ENCODE measurements at regions not wholly inside any gene's neighbourhood (a gene's known extent, or its start where the extent isn't known, plus 50 kb on each side); places are given as distances from the start of the nearest gene placed in this dataset.

DNA sequence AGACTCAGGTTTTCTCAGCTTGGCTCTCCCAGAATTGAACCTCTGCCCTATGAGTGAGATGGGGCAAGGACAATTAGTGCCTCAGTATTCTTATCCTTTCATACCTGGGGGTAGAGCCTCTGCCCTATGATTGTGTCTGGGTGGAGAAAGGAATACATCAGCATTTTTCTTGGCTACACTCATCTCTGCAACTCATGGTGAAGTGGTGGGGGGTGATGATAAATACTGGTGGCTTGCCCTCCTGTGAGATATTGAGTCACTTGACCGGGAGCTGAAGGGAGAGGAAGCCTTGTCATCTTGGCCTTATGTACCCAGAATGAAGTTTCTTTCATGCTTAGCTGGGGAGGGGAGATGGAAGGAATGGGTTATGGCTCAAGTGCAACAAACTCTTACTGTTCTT lies 71.3 kb upstream of the ENOX2 start:
- CTCF ChIA-PET: interaction anchor here (1.4 to 1.5 kb wide), 3 partner anchors 22 to 703 kb away, joined by 3 to 4 read pairs (median 4); no protein-coding TSS in a partner anchor
- no peaks in the 10 kb centered on the region for H3K4me1 Mint-ChIP-seq (ENCODE audit: low read depth)
- H3K9me3 Mint-ChIP-seq: no peaks in the 10 kb centered on the region
- H3K27me3 Mint-ChIP-seq (ENCODE audit: low read depth): no peaks in the 10 kb centered on the region
- no peak overlapping the region for H3K4me3 Mint-ChIP-seq
- H3K27ac Mint-ChIP-seq: no peak overlapping the region
- no peaks in the 10 kb centered on the region for H3K36me3 Mint-ChIP-seq (ENCODE audit: low read depth)
- no peak for DNase-seq
- intact Hi-C loops (cut with micrococcal nuclease): loop anchor here (10.0 kb wide), 1 partner anchor 840 kb away; no protein-coding TSS in a partner anchor

DNA sequence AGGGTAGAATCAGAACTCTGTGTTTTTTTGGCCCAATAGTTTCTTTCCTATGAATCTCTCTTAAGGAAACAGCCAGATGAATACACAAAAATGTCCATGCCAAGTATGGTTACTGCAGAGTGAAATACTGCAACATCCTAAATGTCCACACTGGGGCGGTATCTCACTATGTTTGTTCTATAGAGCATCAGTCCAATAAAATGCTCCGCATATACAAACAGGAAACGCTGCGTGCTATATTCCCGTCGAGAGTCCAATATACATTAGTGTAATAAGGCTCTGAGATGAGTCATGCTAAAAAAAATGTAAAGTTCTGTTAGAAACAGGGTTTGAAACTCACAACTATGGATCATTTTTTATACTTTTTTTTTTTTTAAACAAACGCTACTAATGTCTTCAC lies 72.9 kb upstream of the ENOX2 start:
- CTCF ChIA-PET: interaction anchor here (0.6 to 0.9 kb wide), 4 partner anchors 11 to 657 kb away, joined by 3 to 5 read pairs (median 4); no protein-coding TSS in a partner anchor
- Mint-ChIP-seq H3K4me1 (ENCODE audit: low read depth) (no peaks in the 10 kb centered on the region), H3K4me3 (no peak overlapping the region), H3K9me3 (no peaks in the 10 kb centered on the region), H3K27me3 (ENCODE audit: low read depth) (no peaks in the 10 kb centered on the region), H3K27ac (no peak overlapping the region), H3K36me3 (ENCODE audit: low read depth) (no peaks in the 10 kb centered on the region)
- intact Hi-C loops (cut with micrococcal nuclease): loop anchor here (1.0 to 10.0 kb wide), 3 partner anchors 657 to 839 kb away; no protein-coding TSS in a partner anchor
- DNase-seq: peak; percentile 57

DNA sequence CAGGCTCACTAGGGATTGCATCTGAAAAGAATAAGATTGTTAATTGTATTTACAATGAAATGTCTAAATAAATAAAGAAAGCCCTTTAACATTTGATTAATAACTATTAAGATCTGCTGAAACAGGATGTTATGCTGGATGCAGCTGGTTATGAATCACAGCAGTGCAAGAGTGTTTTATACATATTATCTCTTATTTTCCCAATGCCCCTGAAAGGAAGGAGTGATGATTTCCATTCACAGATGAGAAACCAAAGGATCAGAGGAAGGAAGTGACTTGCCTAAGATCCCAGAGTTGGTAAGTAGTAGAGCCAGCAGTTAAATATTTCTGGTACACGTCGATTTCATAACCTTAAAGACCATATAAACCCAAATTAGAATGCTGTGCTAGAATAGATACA lies 76.3 kb upstream of the ARHGAP36 start:
- Mint-ChIP-seq H3K4me3 (no peak overlapping the region), H3K36me3 (ENCODE audit: low read depth) (no peaks in the 10 kb centered on the region), H3K27me3 (ENCODE audit: low read depth) (no peaks in the 10 kb centered on the region), H3K27ac (no peak overlapping the region), H3K9me3 (no peaks in the 10 kb centered on the region), H3K4me1 (ENCODE audit: low read depth) (no peaks in the 10 kb centered on the region)
- DNase-seq: no peak
- CTCF ChIA-PET: no interaction called here
- intact Hi-C loops (cut with micrococcal nuclease): no loop called here

- Mint-ChIP-seq H3K4me1 (ENCODE audit: low read depth) (no peaks in the 10 kb centered on the region), H3K27ac (no peak overlapping the region), H3K9me3 (no peaks in the 10 kb centered on the region), H3K36me3 (ENCODE audit: low read depth) (no peaks in the 10 kb centered on the region), H3K27me3 (ENCODE audit: low read depth) (no peaks in the 10 kb centered on the region), H3K4me3 (no peak overlapping the region)
- CTCF ChIA-PET: no interaction called here
- no peak for DNase-seq
- intact Hi-C loops (cut with micrococcal nuclease): no loop called here
These were observed 73.4 kb upstream of the ARHGAP36 start for GRCh38 chrX:130984782-130985181.

DNA sequence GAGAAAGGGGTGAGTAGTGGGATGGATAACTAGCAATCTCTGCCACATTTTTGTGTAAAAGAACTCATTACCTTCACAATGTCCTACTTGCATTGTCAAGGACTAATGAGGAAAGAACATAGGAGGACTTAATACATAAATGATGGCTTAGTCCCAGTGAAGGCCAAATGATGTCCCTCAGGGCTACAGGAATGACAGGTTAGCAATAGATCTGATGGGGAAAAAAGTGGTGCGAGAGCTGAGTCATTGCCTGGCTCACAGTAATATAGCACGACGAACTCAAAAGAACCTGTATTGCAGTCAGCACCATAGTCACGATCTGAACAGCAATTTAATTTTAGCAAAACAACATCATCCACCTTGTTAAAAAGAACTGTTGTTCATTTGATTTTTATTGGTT lies 70.9 kb upstream of the ARHGAP36 start:
- Mint-ChIP-seq H3K27me3 (ENCODE audit: low read depth) (no peaks in the 10 kb centered on the region), H3K9me3 (no peaks in the 10 kb centered on the region), H3K27ac (no peak overlapping the region), H3K4me1 (ENCODE audit: low read depth) (no peaks in the 10 kb centered on the region), H3K4me3 (no peak overlapping the region), H3K36me3 (ENCODE audit: low read depth) (no peaks in the 10 kb centered on the region)
- no peak for DNase-seq
- intact Hi-C loops (cut with micrococcal nuclease): no loop called here
- CTCF ChIA-PET: interaction anchor here (0.6 to 1.1 kb wide), 2 partner anchors 12 to 731 kb away, joined by 3 read pairs; no protein-coding TSS in a partner anchor

DNA sequence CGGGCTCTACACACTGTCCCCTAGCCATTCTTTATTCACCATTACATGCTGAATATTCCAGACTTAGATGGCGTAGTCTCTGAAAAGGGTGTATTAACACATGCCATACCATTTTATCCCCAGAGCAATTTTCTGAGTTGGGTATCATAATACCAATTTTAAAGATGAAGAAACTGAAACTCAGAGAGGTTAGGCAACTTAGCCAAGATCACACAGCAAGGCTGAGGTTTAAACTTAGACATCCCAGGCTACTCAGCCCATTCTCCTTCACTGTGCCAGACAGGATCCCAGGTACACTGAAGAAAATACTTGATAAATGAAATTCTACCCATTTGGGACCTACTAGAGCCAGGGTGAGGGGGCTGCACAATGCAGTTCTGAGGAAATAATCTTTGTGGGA lies 67.4 kb upstream of the ARHGAP36 start:
- no peaks in the 10 kb centered on the region for H3K9me3 Mint-ChIP-seq
- no peak overlapping the region for H3K4me3 Mint-ChIP-seq
- intact Hi-C loops (cut with micrococcal nuclease): loop anchor here (5.0 kb wide), 1 partner anchor 687 kb away; no protein-coding TSS in a partner anchor
- no peak overlapping the region for H3K27ac Mint-ChIP-seq
- DNase-seq: no peak
- no peaks in the 10 kb centered on the region for H3K36me3 Mint-ChIP-seq (ENCODE audit: low read depth)
- no peaks in the 10 kb centered on the region for H3K4me1 Mint-ChIP-seq (ENCODE audit: low read depth)
- CTCF ChIA-PET: no interaction called here
- H3K27me3 Mint-ChIP-seq (ENCODE audit: low read depth): peaks cover 11% of the 10 kb centered on the region

DNA sequence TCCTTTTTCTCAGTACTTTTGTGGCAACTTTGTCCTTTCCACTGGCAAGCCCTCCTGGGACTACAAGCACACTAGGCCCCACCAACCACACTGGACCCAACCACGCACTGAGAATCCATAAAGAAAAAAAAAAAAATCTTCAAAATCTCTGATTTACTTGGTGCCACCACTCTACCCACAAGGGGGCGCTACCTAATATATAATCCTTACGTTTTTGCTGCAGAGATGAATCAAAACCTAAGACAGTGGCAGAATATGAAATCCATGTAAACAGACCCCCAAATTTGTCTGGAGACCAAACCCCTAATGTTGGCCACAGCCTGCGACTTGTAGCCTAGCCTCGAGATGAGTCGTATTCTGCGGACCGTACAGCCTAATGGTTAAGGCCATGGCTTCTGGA lies 63.5 kb upstream of the ARHGAP36 start:
- Mint-ChIP-seq H3K9me3 (no peaks in the 10 kb centered on the region), H3K27me3 (ENCODE audit: low read depth) (peaks cover 11% of the 10 kb centered on the region), H3K36me3 (ENCODE audit: low read depth) (no peaks in the 10 kb centered on the region), H3K4me1 (ENCODE audit: low read depth) (no peaks in the 10 kb centered on the region), H3K4me3 (no peak overlapping the region), H3K27ac (no peak overlapping the region)
- peak; percentile 37 for DNase-seq
- intact Hi-C loops (cut with micrococcal nuclease): loop anchor here (2.0 to 5.0 kb wide), 2 partner anchors 638 to 683 kb away; no protein-coding TSS in a partner anchor
- CTCF ChIA-PET: interaction anchor here (0.6 to 1.2 kb wide), 3 partner anchors 57 to 850 kb away, joined by 3 to 4 read pairs (median 3); no protein-coding TSS in a partner anchor

DNA sequence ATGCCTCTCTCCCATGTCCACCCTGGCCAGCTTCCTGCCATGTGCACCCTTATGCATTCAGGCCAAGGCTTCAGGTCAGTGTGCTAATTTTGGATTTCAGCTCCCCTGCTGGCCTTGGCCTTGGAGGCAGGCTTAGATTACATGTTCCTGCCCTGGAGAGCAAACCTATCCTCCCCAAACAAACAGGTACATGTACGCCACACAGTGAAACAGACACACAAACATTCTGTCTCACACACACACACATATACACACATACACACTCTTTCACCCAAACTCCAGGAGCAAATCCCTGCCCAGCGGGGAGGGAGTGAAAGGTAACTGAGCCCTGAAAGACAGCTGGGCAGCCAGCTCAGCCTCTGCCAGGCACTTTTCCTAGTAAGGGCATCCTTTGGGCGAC lies 62.7 kb upstream of the ARHGAP36 start:
- intact Hi-C loops (cut with micrococcal nuclease): loop anchor here (2.0 kb wide), 1 partner anchor 637 kb away; no protein-coding TSS in a partner anchor
- H3K4me1 Mint-ChIP-seq (ENCODE audit: low read depth): no peaks in the 10 kb centered on the region
- CTCF ChIA-PET: interaction anchor here (0.6 to 0.7 kb wide), 2 partner anchors 156 to 299 kb away, joined by 3 read pairs; no protein-coding TSS in a partner anchor
- no peak overlapping the region for H3K4me3 Mint-ChIP-seq
- peaks cover 11% of the 10 kb centered on the region for H3K27me3 Mint-ChIP-seq (ENCODE audit: low read depth)
- H3K36me3 Mint-ChIP-seq (ENCODE audit: low read depth): no peaks in the 10 kb centered on the region
- H3K27ac Mint-ChIP-seq: no peak overlapping the region
- H3K9me3 Mint-ChIP-seq: no peaks in the 10 kb centered on the region
- DNase-seq: no peak

GRCh38 chrX:130997314-130997713 lies 60.8 kb upstream of the ARHGAP36 start:
- no peak for DNase-seq
- Mint-ChIP-seq H3K9me3 (no peaks in the 10 kb centered on the region), H3K4me3 (no peak overlapping the region), H3K27me3 (ENCODE audit: low read depth) (peaks cover 11% of the 10 kb centered on the region), H3K27ac (no peak overlapping the region), H3K4me1 (ENCODE audit: low read depth) (no peaks in the 10 kb centered on the region), H3K36me3 (ENCODE audit: low read depth) (no peaks in the 10 kb centered on the region)
- intact Hi-C loops (cut with micrococcal nuclease): no loop called here
- CTCF ChIA-PET: no interaction called here

- Mint-ChIP-seq H3K4me3 (no peak overlapping the region), H3K4me1 (ENCODE audit: low read depth) (no peaks in the 10 kb centered on the region), H3K36me3 (ENCODE audit: low read depth) (no peaks in the 10 kb centered on the region), H3K9me3 (no peaks in the 10 kb centered on the region), H3K27ac (no peak overlapping the region), H3K27me3 (ENCODE audit: low read depth) (peaks cover 5% of the 10 kb centered on the region)
- CTCF ChIA-PET: interaction anchor here (1.0 kb wide), 1 partner anchor 25 kb away, joined by 4 read pairs; no protein-coding TSS in a partner anchor
- intact Hi-C loops (cut with micrococcal nuclease): no loop called here
- DNase-seq: no peak
These were observed 58.8 kb upstream of the ARHGAP36 start for GRCh38 chrX:130999360-130999759.

All from activated naive CD4-positive, alpha-beta T cell treated with anti-CD3 and anti-CD28 coated beads for 36 hours (primary cell).